ENCODE measurements at regions not wholly inside any gene's neighbourhood (a gene's known extent, or its start where the extent isn't known, plus 50 kb on each side); places are given as distances from the start of the nearest gene placed in this dataset.

DNA sequence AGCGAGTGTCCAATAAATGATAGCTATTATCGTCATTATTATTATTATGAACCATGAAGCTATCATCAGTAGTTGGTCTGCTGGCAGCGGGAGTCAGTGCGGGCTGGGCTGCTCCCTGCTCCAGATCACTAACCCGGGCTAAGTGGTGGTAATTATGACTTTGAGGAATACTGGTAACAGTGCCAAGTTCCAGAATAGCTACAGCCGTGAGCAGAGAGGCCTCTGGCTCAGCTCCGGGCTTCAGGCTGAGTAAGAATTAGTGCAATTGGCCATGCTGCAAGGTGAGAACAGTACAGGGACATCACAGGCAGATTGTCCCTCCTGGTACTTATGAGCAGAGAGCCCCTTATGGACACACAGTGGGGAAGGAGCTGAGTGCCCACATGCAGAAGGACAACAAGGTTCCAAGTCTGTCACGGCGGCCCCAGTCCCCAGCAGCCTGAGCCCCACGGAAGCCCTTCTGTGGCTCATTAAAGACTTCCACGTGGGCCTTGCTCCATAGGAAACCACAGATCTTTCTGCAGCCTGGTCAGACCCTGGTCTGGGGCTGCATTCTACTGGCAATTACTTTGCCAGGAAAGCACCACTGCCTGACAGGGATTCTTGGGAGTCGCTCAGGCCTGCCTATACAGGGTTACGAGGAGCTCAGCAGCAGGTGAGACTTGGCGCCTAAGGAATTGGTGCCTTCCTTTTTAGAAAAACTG is 235.1 kb downstream of the RRAGC start:
- TF ChIP-seq CEBPB (IDR thresholded peaks at IDR 0.05; ENCODE audit: low read depth) (no peak), POLR2AphosphoS5 (IDR thresholded peaks at IDR 0.05; ENCODE audit: low read depth, low read length) (no peak)
